ENCODE measurements at regions not wholly inside any gene's neighbourhood (a gene's known extent, or its start where the extent isn't known, plus 50 kb on each side); places are given as distances from the start of the nearest gene placed in this dataset.
"Not testable (repeated sequence)": the region's sequence is repeated elsewhere in the genome, so short reads cannot be mapped to it uniquely, and the experiment has no call there.

DNA sequence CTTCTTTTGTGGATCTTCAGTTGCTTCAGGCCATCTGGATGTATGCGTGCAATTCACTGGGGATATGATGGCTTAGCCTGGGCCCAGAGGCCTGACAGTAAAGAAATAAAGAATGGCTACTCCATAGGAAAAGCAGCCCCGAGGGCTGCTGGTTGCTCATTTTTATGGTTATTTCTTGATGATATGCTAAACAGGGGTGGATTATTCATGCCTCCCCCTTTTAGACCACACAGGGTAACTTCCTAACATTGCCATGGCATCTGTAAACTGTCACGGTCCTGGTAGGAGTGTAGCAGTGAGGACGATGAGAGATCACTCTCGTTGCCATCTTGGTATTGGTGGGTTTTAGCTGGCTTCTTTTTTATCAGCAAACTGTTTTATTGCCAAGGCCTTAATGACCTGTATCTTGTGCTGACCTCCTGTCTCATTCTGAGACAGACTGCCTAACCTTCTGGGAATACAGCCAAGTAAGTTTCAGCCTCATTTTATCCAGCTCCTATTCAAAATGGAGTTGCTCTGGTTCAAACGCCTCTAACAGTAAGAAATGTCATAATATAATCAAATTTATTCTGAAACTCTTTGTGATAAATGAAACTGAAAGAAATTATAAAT lies 60.5 kb downstream of the DSEL start:
- no peaks in the 10 kb centered on the region for H3K27me3 ChIP-seq (ENCODE audit: control insufficient read depth, insufficient read depth, low read length, poor library complexity, severe bottlenecking)
- H3K4me1 ChIP-seq (ENCODE audit: control insufficient read depth, insufficient read depth, low read length) = no peaks in the 10 kb centered on the region
- WGBS, 2 experiments = 84 to 85% methylated on average over 5 of the region's 6 CpGs
- no peaks in the 10 kb centered on the region for H3K36me3 ChIP-seq (ENCODE audit: control insufficient read depth, insufficient read depth, low read length)
- no peak overlapping the region for H3K27ac ChIP-seq (ENCODE audit: insufficient read depth, low read depth, low read length, poor library complexity, severe bottlenecking)
- no peak overlapping the region for H3K4me3 ChIP-seq (ENCODE audit: insufficient read depth, low read depth, low read length)
- no peaks in the 10 kb centered on the region for H3K9me3 ChIP-seq (ENCODE audit: control insufficient read depth, low read length)

DNA sequence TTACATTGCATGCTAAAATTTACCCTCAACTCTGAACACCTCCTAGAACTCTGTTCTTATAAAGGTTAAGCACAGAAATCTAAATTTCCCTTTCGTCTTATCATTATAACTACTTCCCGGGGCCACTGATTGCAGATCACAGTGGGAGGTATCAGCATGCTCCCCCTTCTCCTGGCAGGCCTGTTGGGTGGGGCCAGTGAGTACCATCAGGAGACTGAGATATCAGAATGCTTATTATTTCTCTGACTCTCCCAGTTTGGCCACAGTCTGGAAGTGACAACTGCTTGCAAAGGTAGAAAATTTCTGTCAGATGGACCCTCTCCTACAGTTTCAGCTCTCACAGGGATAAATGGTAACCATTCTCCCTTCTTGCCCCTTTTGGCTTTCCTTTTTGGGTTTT lies 62.6 kb downstream of the DSEL start:
- WGBS, 2 experiments = 21 to 31% methylated on average over 2 of the region's 2 CpGs
- no peaks in the 10 kb centered on the region for H3K9me3 ChIP-seq (ENCODE audit: control insufficient read depth, low read length)
- no peaks in the 10 kb centered on the region for H3K27me3 ChIP-seq (ENCODE audit: control insufficient read depth, insufficient read depth, low read length, poor library complexity, severe bottlenecking)
- H3K36me3 ChIP-seq (ENCODE audit: control insufficient read depth, insufficient read depth, low read length) = no peaks in the 10 kb centered on the region
- no peak overlapping the region for H3K4me3 ChIP-seq (ENCODE audit: insufficient read depth, low read depth, low read length)
- no peaks in the 10 kb centered on the region for H3K4me1 ChIP-seq (ENCODE audit: control insufficient read depth, insufficient read depth, low read length)
- no peak overlapping the region for H3K27ac ChIP-seq (ENCODE audit: insufficient read depth, low read depth, low read length, poor library complexity, severe bottlenecking)

DNA sequence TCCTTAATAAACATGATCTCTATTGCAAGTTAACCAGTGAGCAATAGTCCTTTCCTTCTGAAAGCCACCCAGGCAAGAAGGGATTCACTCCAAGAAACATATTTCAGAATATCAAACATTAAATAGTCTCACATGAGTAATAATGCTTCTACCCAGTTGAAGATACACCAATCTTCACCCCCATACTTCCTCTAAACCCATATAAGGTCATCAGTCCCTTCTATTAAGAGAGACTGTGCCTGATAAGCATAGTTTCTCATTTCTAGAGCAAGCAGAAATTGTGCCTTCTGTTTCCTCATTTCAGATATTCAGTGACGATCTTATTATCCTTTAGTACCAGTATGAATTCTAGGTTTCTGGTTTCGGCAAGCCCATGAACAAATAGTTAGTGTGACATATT lies 64.6 kb downstream of the DSEL start:
- H3K9me3 ChIP-seq (ENCODE audit: control insufficient read depth, low read length) = no peaks in the 10 kb centered on the region
- H3K4me1 ChIP-seq (ENCODE audit: control insufficient read depth, insufficient read depth, low read length) = no peaks in the 10 kb centered on the region
- no peak overlapping the region for H3K4me3 ChIP-seq (ENCODE audit: insufficient read depth, low read depth, low read length)
- H3K36me3 ChIP-seq (ENCODE audit: control insufficient read depth, insufficient read depth, low read length) = no peaks in the 10 kb centered on the region
- 92 to 96% methylated on average over 2 of the region's 2 CpGs for WGBS, 2 experiments
- H3K27me3 ChIP-seq (ENCODE audit: control insufficient read depth, insufficient read depth, low read length, poor library complexity, severe bottlenecking) = no peaks in the 10 kb centered on the region
- no peak overlapping the region for H3K27ac ChIP-seq (ENCODE audit: insufficient read depth, low read depth, low read length, poor library complexity, severe bottlenecking)

DNA sequence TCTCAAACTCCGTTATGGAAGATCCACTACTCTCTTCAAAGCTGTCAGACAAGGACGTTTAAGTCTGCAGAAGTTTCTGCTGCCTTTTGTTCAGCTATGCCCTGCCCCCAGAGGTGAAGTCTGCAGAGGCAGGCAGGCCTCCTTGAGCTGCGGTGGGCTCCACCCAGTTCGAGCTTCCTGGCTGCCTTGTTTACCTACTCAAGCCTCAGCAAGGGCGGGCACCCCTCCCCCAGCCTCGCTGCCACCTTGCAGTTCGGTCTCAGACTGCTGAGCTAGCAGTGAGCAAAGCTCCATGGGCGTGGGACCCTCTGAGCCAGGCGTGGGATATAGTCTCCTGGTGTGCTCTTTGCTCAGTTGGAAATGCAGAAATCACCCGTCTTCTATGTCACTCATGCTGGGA lies 65.4 kb downstream of the DSEL start:
- not testable (repeated sequence) for H3K27ac ChIP-seq (ENCODE audit: insufficient read depth, low read depth, low read length, poor library complexity, severe bottlenecking); H3K4me3 ChIP-seq (ENCODE audit: insufficient read depth, low read depth, low read length); H3K27me3 ChIP-seq (ENCODE audit: control insufficient read depth, insufficient read depth, low read length, poor library complexity, severe bottlenecking); H3K4me1 ChIP-seq (ENCODE audit: control insufficient read depth, insufficient read depth, low read length); H3K9me3 ChIP-seq (ENCODE audit: control insufficient read depth, low read length); H3K36me3 ChIP-seq (ENCODE audit: control insufficient read depth, insufficient read depth, low read length)
- 85 to 89% methylated on average over 10 of the region's 10 CpGs for WGBS, 2 experiments

DNA sequence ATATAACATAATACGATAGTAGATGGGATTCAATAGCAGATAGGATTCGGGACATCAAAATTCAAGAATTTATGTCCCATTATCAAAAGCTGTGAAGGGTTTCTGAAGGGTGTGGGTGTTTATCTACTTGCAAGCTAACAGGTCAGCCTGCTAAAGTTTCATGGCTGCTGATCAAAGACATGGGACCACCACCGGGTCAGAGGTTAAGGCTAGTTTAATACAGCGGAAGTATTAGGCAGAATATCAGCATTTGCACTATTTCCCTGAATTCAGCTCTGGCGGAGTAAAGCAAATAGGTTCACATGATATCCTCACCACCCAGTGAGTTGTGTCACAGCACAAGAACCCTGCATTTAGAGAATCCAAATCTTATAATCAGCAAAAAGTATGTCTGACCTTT lies 82.5 kb downstream of the DSEL start:
- 83 to 92% methylated on average over 3 to 5 of the region's 5 CpGs for WGBS, 2 experiments
- Histone ChIP-seq H3K9me3 (ENCODE audit: control insufficient read depth, low read length) (no peaks in the 10 kb centered on the region), H3K36me3 (ENCODE audit: control insufficient read depth, insufficient read depth, low read length) (no peaks in the 10 kb centered on the region), H3K4me1 (ENCODE audit: control insufficient read depth, insufficient read depth, low read length) (peaks cover 4% of the 10 kb centered on the region), H3K27ac (ENCODE audit: insufficient read depth, low read depth, low read length, poor library complexity, severe bottlenecking) (no peak overlapping the region), H3K4me3 (ENCODE audit: insufficient read depth, low read depth, low read length) (no peak overlapping the region), H3K27me3 (ENCODE audit: control insufficient read depth, insufficient read depth, low read length, poor library complexity, severe bottlenecking) (no peaks in the 10 kb centered on the region)

DNA sequence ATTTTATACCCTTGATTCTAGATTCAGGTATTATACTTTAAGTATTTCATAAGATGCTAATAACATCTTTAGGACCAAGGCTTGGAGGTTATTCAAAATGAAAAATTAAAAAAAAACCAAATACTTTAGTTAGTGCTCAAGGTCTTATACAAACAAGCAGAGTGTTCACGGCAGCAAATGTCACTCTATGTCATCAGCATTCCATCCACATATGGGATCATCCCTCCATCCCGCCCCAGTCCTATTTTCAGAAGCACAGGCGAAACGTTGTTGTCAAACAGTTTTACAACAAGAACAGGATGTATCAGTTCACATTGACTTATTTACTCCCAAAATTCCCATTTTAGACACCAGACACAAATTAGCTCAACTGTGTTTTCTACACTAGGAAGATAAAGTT lies 83.7 kb downstream of the DSEL start:
- no peak overlapping the region for H3K4me3 ChIP-seq (ENCODE audit: insufficient read depth, low read depth, low read length)
- H3K27me3 ChIP-seq (ENCODE audit: control insufficient read depth, insufficient read depth, low read length, poor library complexity, severe bottlenecking) = no peaks in the 10 kb centered on the region
- H3K36me3 ChIP-seq (ENCODE audit: control insufficient read depth, insufficient read depth, low read length) = no peaks in the 10 kb centered on the region
- WGBS, 2 experiments = 85 to 97% methylated on average over 4 of the region's 4 CpGs
- no peaks in the 10 kb centered on the region for H3K9me3 ChIP-seq (ENCODE audit: control insufficient read depth, low read length)
- H3K4me1 ChIP-seq (ENCODE audit: control insufficient read depth, insufficient read depth, low read length) = peaks cover 4% of the 10 kb centered on the region
- no peak overlapping the region for H3K27ac ChIP-seq (ENCODE audit: insufficient read depth, low read depth, low read length, poor library complexity, severe bottlenecking)

DNA sequence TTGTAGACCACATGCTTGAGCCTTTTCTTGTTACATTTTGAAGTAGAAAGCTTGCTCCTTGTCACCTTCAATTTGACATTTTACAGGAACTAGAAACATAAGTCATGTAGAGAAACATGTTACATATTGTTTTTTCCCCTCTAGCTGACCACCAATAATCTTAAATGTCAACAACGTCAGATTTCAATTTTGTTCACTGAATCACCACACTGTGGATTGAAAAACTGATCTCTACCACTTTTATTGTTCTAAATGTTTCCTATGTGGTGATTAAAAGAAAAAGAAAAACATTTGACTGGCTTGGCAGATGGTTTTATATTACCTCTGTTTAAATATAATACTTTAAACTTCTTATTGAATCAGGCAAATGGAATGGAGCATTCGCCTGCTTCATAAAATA lies 87.7 kb downstream of the DSEL start:
- H3K4me3 ChIP-seq (ENCODE audit: insufficient read depth, low read depth, low read length) = no peak overlapping the region
- 90 to 93% methylated on average over 1 to 2 of the region's 2 CpGs for WGBS, 2 experiments
- H3K4me1 ChIP-seq (ENCODE audit: control insufficient read depth, insufficient read depth, low read length) = peaks cover under 1% of the 10 kb centered on the region

DNA sequence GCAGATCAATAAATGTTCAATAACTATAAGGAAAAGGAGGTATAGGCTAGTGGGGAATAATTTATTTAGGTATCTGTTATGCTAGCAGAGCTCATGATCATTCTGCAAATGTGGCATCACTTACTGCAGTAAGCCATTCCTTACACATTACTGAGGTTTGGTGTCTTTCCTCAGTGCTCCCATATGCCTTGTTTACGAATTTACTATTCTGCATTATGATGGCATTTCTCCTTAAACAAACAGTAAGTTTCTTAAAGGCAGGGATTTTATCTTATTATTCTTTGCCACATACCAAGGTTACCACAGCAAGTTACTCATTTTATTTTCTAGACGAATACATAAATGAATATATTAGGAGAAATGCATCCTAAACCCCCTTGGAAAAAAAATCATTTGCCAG lies 88.4 kb downstream of the DSEL start:
- 91 to 100% methylated on average over 1 of the region's 2 CpGs for WGBS, 2 experiments
- Histone ChIP-seq H3K4me1 (ENCODE audit: control insufficient read depth, insufficient read depth, low read length) (no peaks in the 10 kb centered on the region), H3K36me3 (ENCODE audit: control insufficient read depth, insufficient read depth, low read length) (no peaks in the 10 kb centered on the region), H3K27ac (ENCODE audit: insufficient read depth, low read depth, low read length, poor library complexity, severe bottlenecking) (no peak overlapping the region), H3K9me3 (ENCODE audit: control insufficient read depth, low read length) (no peaks in the 10 kb centered on the region), H3K4me3 (ENCODE audit: insufficient read depth, low read depth, low read length) (no peak overlapping the region), H3K27me3 (ENCODE audit: control insufficient read depth, insufficient read depth, low read length, poor library complexity, severe bottlenecking) (no peaks in the 10 kb centered on the region)

More for the DNA sequence above, 87.7 kb downstream of the DSEL start:
- no peaks in the 10 kb centered on the region for H3K9me3 ChIP-seq (ENCODE audit: control insufficient read depth, low read length)
- H3K36me3 ChIP-seq (ENCODE audit: control insufficient read depth, insufficient read depth, low read length) = no peaks in the 10 kb centered on the region
- H3K27me3 ChIP-seq (ENCODE audit: control insufficient read depth, insufficient read depth, low read length, poor library complexity, severe bottlenecking) = no peaks in the 10 kb centered on the region
- no peak overlapping the region for H3K27ac ChIP-seq (ENCODE audit: insufficient read depth, low read depth, low read length, poor library complexity, severe bottlenecking)

DNA sequence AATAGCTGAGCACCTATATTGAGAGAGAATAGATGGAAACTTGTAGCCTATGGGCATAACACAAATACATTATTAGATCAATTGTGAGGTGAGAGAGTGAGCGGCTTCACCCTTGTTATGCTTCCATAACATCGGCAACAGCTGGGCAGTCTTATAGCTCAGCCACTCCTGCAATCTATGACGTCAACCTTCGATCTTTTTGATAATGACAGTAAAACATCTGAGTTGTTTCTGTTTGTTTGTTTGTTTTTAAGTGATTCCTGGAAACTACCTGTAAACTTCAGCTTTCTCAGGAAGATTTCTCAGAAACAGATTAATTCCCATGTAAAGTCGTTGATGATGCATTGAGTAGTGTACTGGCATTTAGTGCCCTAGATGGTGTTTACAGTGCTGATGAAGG lies 90.0 kb downstream of the DSEL start:
- WGBS, 2 experiments = 95 to 96% methylated on average over 5 of the region's 5 CpGs
- H3K27me3 ChIP-seq (ENCODE audit: control insufficient read depth, insufficient read depth, low read length, poor library complexity, severe bottlenecking) = no peaks in the 10 kb centered on the region
- no peaks in the 10 kb centered on the region for H3K4me1 ChIP-seq (ENCODE audit: control insufficient read depth, insufficient read depth, low read length)
- H3K9me3 ChIP-seq (ENCODE audit: control insufficient read depth, low read length) = no peaks in the 10 kb centered on the region
- H3K4me3 ChIP-seq (ENCODE audit: insufficient read depth, low read depth, low read length) = no peak overlapping the region
- H3K36me3 ChIP-seq (ENCODE audit: control insufficient read depth, insufficient read depth, low read length) = no peaks in the 10 kb centered on the region
- no peak overlapping the region for H3K27ac ChIP-seq (ENCODE audit: insufficient read depth, low read depth, low read length, poor library complexity, severe bottlenecking)

DNA sequence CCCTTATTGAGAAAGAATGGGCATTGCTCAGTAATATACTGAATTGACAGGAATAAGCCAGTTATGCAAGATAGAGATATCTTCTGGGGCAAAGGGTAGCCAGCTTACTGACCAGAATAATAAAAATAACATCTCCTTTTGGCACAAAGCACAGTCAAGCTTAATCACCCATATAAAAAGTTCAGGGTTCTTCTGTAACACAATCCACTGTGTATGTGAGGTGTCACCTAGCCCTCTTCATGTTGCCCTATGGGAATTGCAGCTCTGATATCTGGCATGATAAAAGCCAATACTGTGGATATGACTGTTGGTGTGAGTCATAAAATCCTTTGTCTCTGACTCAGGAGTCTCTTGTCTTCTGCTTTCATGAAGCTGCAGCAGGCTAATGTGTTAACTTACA lies 90.8 kb downstream of the DSEL start:
- Histone ChIP-seq H3K4me1 (ENCODE audit: control insufficient read depth, insufficient read depth, low read length) (no peaks in the 10 kb centered on the region), H3K36me3 (ENCODE audit: control insufficient read depth, insufficient read depth, low read length) (no peaks in the 10 kb centered on the region), H3K4me3 (ENCODE audit: insufficient read depth, low read depth, low read length) (no peak overlapping the region), H3K27me3 (ENCODE audit: control insufficient read depth, insufficient read depth, low read length, poor library complexity, severe bottlenecking) (no peaks in the 10 kb centered on the region), H3K9me3 (ENCODE audit: control insufficient read depth, low read length) (no peaks in the 10 kb centered on the region), H3K27ac (ENCODE audit: insufficient read depth, low read depth, low read length, poor library complexity, severe bottlenecking) (no peak overlapping the region)

DNA sequence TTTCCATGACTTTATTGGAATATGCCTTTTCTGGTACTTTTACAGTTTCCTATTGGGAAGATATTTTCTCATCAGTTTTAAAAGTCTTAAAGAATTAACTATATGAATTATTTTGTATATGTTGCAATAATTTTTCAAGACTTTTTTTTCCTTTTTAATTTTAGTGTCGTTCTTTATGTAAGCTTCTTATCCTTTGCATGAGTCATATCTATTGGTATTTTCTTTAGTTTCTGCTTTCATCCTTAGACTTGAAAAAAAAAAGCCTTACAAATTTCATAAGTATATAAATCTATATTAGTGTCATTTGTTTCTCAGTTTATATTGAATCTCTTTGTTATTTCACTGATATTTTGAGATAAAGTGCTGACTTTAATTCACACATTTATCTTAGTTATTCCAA lies 94.9 kb downstream of the DSEL start:
- H3K4me3 ChIP-seq (ENCODE audit: insufficient read depth, low read depth, low read length) = no peak overlapping the region
- no peaks in the 10 kb centered on the region for H3K9me3 ChIP-seq (ENCODE audit: control insufficient read depth, low read length)
- no peaks in the 10 kb centered on the region for H3K27me3 ChIP-seq (ENCODE audit: control insufficient read depth, insufficient read depth, low read length, poor library complexity, severe bottlenecking)
- WGBS, 2 experiments = no CpG with 5 or more reads among the region's 1 CpG
- no peaks in the 10 kb centered on the region for H3K4me1 ChIP-seq (ENCODE audit: control insufficient read depth, insufficient read depth, low read length)
- H3K36me3 ChIP-seq (ENCODE audit: control insufficient read depth, insufficient read depth, low read length) = no peaks in the 10 kb centered on the region
- H3K27ac ChIP-seq (ENCODE audit: insufficient read depth, low read depth, low read length, poor library complexity, severe bottlenecking) = no peak overlapping the region

Measured in ectodermal cell (in vitro differentiated cells).